Activated CD4-positive, alpha-beta T cell treated with anti-CD3 and anti-CD28 coated beads, Interleukin-2, amount 50 U/mL, for 16 hours (primary cell): ENCODE measurements at regions not wholly inside any gene's neighbourhood (a gene's known extent, or its start where the extent isn't known, plus 50 kb on each side); places are given as distances from the start of the nearest gene placed in this dataset.
"Not testable (repeated sequence)": the region's sequence is repeated elsewhere in the genome, so short reads cannot be mapped to it uniquely, and the experiment has no call there.

Source experiments
- DNase-seq: peaks from one replicate; pipeline ENCODE4 v3.0.0-alpha.2; 2020

DNA sequence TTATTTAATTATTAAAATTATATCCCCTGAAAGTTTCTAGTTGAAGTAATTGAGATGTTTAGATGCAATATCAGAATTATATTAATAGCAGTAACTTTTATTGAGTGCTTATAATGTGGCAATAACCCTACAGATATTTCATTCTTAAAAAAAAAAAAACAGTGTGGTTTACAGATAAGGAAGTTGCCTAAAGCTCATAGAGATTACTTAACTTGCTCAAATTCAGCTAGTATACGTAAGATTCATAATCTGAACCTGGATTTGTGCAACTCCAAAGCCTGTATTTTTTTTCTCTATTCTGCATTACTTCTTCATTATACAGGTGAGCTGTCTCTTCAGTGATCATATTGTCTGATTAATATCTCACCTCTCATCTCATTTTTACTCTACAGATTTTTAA, 156.0 kb upstream of the PTBP2 start:
- DNase-seq = no peak

DNA sequence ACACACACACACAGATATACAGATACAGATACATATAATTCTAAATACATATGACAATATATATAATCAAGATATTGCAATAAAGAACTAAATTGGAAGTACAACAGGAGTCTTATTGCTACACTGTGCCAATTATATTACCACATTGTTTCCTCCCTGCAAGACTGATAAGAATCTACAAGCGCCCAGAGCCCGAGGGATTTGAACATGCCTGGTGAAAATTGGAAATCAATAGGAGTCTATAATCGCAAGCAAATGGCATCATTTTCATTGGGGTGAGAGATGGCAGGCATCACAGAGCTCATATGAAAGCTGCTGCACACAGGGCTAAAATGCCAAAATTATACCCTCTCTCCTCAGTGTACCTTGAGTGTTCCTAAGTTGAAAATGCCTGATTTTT, 152.9 kb upstream of the PTBP2 start:
- DNase-seq = no peak

DNA sequence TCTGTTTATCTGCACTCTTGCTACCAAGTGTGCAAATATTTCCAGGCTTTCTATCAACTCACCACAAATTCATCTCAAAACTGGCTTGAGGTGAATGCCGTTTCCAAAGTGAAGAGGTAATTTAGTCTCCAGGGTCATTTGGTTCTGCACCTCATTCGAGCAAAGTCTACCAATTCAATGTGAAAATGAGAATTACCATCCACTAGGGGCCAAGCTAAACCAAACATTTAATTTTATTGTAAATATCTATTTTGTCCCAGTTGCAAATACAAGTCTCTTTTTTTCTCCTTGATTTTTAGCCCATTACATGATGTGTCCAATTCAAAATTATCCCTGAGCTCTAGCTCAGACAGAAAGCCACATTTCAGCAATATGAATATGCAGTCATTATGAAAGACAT, 152.3 kb upstream of the PTBP2 start:
- no peak for DNase-seq

DNA sequence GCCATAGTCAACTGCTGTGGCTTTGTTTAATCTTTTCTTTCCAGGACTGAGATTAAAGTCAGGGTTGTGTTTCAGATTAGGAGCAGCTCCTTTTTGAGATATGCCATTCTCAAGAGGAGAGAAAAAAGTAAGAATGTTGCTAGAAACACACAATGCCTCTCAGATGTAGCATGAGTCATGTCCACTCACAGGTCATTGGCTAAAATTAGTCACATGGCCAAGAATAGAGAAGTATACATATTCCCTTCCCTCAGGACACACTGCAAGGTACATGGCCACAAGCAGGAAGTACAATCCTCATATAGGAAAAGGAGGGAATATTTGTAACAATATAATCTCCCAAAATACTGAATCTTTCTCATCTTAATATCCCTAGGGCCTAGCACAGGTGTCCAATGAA, 141.9 kb upstream of the PTBP2 start:
- DNase-seq = no peak

DNA sequence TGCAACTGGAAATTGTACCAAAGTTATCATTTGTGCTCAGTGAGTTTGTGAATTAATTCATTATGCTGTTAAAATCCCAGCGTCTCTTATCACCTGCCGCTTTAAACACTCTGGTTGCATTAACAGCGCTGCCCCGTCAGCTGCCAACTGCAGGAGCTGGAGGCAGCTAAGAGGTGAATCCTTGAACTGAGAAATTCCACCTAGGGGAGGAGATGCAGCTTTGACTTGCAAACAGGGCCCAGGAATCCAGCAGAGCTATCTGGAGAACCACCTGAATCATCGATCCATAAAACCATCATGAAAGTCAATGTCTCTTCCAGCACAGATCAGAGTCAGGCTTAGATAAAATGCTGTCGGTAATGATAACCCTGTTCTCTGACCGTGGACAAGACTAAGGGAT, 140.7 kb upstream of the PTBP2 start:
- no peak for DNase-seq

DNA sequence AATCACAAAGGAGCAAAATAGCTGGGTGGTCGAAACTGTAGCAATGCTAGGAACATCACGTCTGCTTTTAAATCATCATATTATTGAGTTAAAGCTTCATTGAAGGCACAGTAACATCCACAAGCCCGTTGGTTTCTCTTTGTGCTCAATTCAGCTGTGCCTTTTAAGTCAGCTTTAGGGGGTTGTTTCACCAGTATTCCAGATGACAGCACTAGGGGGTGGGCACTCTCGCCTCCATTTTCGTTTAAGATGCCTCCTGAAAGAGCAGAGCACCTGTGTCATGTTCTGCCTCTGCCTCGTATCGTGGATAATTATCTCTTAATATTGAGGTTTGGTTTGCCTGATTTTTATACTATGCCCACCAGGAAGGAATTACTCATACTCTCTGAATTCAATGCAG, 139.8 kb upstream of the PTBP2 start:
- DNase-seq = no peak

DNA sequence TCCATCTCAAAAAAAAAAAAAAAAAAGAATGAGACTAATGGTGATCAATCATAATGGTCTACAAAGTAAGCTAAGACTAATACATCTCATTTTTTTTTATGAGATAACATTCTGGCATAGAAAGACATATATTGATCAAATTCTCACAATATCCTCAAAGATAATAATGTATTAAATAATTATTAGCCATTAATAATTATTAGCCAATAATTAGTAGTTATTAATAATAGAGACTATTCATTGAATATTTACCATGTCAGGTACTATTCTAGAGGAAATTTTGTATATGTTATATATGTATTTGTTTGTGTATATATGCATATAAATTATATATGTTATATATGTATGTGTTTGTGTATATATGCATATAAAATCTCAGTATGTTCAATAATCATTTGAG, 137.7 kb upstream of the PTBP2 start:
- DNase-seq = no peak

DNA sequence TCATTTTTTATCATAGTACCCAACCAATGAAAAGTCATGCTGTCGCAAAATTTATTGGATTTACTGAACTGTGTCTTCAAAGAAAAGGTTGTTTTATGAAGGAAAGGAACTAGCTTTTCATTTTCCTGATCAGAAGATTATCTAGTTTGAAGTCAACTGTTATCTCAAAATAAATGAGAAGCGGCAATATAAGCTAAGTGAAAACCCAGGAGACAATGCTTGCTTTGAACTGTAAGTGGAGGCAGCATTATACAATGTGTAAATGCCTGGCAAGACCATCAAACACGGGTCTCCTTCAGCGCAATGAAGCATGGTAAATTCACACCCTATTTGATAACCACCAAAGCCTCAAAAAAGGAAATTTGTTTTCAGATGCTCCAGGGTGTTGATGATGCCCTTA, 134.4 kb upstream of the PTBP2 start:
- no peak for DNase-seq

DNA sequence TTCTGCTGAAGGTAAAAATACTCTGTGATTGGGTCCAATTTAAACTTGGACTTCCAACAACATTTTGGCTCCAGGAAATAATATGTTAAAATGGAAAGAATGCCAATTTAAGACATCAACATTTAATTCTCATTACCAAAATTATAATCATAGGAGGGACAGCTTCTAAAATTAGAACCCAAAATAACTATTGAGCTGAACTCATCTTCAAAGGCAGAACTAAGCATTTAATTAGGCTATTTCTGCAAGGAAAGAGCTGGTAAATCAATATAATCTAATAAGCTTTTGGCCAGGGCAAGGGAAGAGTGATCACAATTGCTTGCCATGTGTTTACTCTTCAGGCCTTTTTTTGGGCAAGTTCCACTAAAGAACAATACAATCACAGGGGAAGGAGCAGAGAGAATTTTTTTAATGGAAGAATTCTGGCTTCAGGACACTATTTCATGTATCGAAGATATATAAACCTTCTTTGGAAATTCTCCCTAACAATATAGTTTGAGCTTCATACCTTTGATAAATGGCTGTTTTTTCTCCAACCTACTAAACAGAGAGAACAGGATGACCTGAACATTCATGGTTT, 133.1 kb upstream of the PTBP2 start:
- DNase-seq = no peak

DNA sequence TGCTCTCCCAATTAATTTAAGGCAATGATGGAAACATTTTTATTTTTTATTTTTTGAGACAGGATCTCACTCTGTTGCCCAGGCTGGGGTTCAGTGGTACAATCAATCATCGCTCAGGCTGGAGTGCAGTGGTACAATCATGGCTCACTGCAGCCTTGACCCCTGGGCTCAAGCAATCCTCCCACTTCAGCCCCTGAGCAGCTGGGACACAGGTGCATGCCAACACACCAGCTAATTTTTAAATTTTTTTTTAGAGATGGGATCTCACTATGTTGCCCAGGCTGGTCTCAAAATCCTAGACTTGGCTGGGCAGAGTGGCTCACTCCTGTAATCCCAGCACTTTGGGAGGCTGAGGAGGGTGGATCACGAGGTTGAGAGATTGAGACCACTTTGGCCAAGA, 126.1 kb upstream of the PTBP2 start:
- not testable (repeated sequence) for DNase-seq

DNA sequence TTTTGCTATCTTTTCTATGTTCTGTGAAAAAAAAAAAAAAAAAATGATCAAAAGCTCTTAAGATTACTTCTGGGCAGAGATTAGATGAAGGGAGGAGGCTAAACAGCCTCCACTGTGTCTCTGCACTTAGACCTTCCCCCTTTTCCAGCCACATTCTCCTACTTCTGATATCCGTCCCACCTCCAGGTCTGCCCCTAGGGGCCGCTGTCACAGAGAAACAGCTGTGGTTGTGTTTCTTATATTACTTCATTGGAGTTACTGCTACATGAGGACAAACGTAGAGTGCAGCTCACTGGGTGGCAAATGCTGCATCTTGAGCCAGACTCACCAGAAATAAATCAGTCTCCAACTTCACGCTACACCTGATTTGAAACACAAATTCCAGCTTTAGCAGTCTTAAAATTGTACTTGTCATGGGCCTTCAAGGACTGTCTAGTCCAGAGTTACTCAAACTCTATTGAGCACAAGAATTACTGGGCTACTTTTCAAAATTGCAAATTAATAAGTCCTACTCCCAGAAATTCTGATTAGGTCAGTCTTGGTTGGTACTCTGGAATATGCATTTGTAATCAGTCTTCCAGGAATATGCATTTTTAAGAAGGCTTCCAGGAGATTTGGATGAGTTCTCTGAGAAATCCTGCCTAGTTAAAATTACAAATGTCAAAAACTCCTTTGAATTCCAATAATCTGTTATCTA, 125.2 kb upstream of the PTBP2 start:
- peak; percentile 23 for DNase-seq

DNA sequence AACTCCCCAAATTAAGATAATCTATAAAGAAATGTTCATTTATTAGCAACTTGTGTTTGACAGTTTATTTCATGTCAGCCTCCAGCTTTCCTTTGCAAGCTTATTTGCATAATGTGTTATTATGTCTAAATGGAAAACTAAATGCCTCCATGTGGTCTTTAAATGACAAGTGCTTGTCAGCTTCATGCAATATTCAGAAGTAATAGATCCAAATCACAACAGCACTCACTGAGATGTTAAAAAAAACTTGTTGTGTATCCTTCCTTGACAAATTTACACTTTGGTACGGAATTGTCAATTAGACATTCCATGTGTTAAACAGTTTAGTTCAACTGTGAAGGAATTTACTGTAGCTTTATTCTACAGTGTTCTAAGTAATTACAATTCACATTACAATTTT, 124.4 kb upstream of the PTBP2 start:
- DNase-seq = no peak

DNA sequence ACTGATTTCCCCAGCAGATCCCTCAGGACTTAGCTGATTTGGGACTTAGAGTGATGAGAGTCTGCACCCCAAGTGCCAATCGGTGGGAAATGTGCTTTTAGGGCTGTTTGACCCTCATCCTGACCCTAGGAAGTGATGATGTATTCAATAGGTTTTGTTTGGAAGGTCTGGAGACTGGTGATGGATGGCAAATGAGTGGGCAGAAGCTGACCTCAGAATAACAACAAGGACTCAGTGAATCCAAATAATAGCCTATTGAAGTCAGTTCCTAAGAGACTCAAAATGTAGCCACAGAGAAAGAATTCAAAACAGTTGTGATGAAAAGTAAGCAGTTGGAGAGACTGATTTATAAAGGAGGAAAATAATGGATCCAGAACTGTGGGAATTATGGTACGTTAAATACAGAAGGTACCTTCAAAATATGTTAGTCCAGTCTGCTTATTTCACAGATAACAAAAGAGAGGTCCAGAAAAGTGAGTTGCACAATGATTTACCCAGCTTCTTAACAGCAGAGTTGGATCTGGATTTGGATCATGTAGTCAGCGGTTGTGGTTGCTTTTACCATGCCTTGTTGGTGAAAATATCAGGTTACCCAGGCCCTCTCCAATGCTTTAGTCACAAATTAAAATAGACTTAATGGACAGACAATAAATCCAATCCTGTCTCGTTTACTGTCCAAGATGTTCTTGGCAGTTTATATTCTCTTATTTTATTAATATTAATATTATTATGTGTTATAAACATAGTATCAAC, 123.0 kb upstream of the PTBP2 start:
- no peak for DNase-seq

DNA sequence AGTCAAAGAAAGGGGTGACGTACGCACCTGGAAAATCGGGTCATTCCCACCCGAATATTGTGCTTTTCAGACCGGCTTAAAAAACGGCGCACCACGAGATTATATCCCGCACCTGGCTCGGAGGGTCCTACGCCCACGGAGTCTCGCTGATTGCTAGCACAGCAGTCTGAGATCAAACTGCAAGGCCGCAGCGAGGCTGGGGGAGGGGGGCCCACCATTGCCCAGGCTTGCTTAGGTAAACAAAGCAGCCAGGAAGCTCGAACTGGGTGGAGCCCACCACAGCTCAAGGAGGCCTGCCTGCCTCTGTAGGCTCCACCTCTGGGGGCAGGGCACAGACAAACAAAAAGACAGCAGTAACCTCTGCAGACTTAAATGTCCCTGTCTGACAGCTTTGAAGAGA, 117.0 kb upstream of the PTBP2 start:
- not testable (repeated sequence) for DNase-seq

DNA sequence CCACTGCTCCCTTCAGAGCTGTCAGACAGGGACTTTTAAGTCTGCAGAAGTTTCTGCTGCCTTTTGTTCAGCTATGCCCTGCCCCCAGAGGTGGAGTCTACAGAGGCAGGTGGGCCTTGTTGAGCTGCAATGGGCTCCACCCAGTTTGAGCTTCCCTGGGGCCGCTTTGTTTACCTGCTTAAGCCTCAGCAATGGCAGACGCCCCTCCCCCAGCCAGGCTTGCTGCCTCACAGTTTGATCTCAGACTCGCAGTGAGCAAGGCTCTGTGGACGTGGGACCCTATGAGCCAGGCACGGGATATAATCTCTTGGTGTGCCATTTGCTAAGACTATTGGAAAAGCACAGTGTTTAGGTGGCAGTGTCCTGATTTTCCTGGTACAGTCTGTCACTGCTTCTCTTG, 104.2 kb upstream of the PTBP2 start:
- DNase-seq = not testable (repeated sequence)

DNA sequence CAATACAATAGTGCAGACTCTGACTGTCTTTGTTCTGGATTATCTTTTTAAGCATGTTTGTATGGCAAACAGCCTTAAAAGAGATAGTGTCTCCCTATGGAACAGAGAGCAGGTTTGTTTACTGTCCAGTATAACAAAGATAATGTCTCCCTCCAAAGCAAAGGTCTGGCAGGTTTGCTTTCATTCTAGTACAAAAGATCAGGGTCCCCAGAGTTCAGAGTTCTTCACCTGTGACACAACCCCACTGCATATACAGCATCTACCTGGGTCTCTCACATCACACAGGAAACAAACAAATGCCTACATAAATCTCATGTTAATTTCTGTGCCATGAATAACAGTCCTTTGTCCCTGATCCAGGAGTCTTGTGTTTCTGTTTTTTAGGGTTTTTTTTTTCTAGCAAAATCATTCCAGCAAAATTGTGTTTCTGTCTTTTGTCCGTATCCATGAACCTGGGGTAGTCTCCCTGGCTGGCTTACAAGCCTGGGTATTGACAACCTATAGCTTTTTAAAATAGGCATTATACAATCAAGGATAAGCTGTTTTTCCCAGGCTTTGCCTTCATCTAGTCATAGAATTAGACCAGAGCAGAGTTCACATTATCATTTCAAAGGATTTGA, 89.4 kb upstream of the PTBP2 start:
- no peak for DNase-seq

DNA sequence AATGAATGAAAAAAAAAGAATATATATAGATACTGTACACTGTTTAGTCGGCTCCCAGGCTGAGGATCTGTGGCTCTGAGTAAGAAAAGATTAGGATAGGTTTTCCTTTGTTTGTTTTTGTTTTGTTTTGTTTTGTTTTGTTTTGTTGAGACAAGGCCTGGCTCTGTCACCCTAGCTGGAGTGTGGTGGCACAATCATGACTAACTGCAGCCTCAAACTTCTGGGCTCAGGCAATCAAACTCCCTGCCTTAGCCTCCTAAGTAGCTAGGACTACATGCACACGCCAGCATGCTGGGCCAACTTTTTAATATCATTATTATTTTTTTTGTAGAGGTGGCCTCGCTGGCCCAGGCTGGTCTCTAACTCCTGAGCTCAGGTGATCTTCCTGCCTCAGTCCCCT, 87.9 kb upstream of the PTBP2 start:
- DNase-seq = no peak

DNA sequence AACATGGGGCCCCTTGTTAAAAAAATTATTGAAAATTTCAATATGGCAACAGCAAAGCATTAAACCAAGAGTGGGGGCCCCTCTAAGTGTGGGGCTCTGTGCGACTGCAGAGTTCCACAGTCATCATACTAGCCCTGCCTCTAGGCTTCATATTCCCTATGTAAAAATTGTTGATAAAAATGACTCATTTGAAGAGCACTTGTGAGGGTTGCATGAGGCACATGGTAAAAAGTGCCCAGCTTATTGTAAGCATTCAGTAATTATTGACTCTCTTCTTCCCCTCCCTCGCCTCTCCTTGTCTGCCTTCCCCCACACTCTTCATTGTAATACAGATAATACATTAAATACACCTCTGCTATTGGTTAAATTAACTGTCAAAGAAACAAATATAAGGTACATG, 86.7 kb upstream of the PTBP2 start:
- DNase-seq = no peak

DNA sequence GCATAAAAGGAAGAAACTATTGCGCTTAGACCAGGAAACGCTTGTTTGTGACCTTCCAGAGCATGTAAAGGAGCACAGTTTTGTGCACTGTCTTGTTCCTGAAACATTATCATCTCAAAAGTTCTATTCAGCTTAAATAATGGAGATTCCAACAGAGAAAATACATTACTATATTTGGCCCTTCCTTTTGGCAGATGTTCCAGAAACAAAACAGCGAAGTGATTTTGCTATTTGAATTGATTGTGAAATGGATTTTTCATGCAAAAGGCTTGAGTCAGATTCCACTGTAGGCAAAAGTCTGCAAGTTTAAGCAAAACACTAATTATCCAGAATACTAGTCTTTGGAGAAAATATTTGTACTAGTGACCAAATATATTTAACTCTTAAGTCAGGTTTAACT, 80.3 kb upstream of the PTBP2 start:
- DNase-seq = no peak

DNA sequence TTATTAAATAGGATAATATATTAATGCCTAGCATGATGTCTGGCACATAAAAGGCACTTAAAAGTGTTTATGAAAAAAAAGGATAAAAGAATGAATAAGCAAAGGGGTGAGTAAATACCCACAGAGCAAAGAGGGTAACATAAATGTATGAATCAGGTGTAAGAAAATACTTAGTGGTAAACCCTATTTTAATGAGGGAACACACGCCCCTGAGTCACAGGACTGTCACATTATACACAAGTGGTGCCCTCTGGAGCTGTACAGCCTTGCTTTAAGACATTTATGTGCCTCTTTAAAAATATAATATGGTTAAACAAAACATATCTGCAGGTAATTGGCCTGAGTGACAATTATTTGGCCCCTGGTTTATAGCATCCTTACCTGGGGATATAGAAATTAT, 78.1 kb upstream of the PTBP2 start:
- no peak for DNase-seq

DNA sequence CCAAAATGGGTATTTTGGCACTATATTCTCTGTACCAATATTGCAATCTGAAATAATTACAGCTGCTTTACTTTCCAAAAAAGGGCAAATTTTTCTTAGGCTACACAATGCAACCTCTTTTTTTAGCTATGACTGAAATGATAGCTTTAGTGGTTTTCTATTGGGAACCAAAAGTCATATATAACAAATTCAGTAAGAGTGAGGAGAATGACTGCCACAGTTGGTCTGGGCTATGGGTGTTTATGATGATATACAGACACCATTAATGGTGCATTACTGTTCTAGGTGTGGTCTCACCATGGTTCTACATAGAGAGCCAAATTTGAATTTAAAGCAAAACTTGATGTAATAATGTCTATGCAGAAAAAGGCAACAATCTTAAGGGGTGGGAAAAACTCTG, 72.3 kb upstream of the PTBP2 start:
- no peak for DNase-seq

DNA sequence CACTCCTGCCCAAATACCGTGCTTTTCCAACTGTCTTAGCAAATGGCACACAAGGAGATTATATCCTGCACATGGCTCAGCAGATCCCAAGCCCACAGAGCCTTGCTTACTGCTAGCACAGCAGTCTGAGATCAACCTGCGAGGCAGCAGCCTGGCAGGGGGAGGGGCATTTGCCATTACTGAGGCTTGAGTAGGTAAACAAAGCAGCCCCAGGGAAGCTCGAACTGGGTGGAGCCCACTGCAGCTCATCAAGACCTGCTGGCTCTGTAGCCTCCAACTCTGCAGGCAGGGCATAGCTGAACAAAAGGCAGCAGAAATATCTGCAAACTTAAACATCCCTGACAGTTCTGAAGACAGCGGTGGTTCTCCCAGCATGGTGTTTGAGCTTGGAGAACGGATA, 70.1 kb upstream of the PTBP2 start:
- DNase-seq = no peak

DNA sequence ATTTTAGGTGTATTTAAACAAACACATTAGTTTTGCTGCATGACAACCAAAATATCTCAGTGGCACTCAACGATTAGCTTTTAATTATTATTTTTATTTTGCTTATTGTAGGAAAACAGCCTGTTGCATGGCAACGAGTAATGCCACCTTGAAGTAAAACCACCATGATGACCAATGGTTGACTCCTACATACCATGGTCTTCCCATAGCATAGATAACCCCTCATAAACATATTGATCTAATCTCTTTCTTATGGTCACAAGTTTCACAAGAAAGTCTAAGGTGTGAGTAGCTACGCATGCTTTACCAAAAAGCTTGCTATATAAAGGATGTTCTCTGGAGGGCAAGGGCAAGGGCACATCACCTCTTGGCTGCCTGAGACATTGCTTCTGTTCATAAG, 61.5 kb upstream of the PTBP2 start:
- no peak for DNase-seq

DNA sequence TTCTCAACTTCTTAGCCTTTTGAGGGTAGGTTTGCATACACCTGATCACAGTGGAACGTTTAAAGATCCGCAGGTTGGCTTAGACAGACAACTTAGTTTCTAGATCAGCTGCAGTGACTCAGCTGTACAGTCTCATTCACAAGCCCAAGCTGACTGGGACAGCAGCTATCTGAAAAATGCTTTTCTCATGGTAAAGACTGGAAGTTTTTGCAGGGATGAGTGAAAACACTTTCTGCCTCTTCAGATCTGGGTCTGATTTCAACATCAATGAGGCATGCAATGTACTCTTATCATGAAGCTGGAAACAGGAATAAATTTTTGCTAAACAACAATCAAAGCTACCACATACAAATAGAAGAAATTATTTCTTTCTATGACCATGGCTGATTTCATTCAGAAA, 61.1 kb upstream of the PTBP2 start:
- DNase-seq = no peak
